H1 (cell line): ENCODE measurements at regions not wholly inside any gene's neighbourhood (a gene's known extent, or its start where the extent isn't known, plus 50 kb on each side); places are given as distances from the start of the nearest gene placed in this dataset.

Source experiments
- CTCF ChIA-PET: fragments of 300-600 bp; sonication (Branson Sonifier 250); formaldehyde crosslinking; loops from one replicate; lab custom pipeline; 2021; ENCODE audit not compliant: partially characterized antibody; lab: Charles Lee
- POLR2A ChIA-PET: fragments of 300-600 bp; sonication (Branson Sonifier 250); formaldehyde crosslinking; loops from one replicate; lab custom pipeline; 2021; ENCODE audit warnings: inconsistent platforms; ENCODE audit not compliant: partially characterized antibody; lab: Charles Lee
- DNase-seq, 2 experiments: peaks; one replicate each; pipeline versions ENCODE4 v3.0.0 to v3.0.0-alpha.2; 2010 to 2022; ENCODE audit warnings: low spot score in 2 of 2, low read depth in 1 of 2, mixed read lengths in 1 of 2
- FAIRE-seq: peaks from 2 replicates; lab custom pipeline; 2011; peaks lifted over from hg19 to GRCh38; lab: Jason Lieb, UNC
- H2AFZ ChIP-seq: 2 replicates; pipeline ENCODE4 v1.8.1; 2012; ENCODE audit warnings: low read length, inconsistent platforms
- H2AK5ac ChIP-seq: 2 replicates; pipeline ENCODE4 v1.6.1; 2013; ENCODE audit warnings: low read depth, low read length
- H2BK120ac ChIP-seq: replicated peaks from 2 replicates; pipeline ENCODE3; 2013; ENCODE audit warnings: low read depth, low read length, inconsistent platforms
- H2BK12ac ChIP-seq: 2 replicates; pipeline ENCODE4 v1.6.1; 2013; ENCODE audit warnings: low read depth, low read length
- H2BK15ac ChIP-seq: 2 replicates; pipeline ENCODE4 v1.6.1; 2013; ENCODE audit warnings: low read length
- H2BK20ac ChIP-seq: 2 replicates; pipeline ENCODE4 v1.6.1; 2013; ENCODE audit warnings: low read length
- H2BK5ac ChIP-seq: 2 replicates; pipeline ENCODE4 v1.6.1; 2013; ENCODE audit warnings: low read depth, low read length
- H3K14ac ChIP-seq: 2 replicates; pipeline ENCODE4 v1.6.1; 2013; ENCODE audit warnings: inconsistent platforms; ENCODE audit not compliant: insufficient read length
- H3K18ac ChIP-seq: 2 replicates; pipeline ENCODE4 v1.6.1; 2013; ENCODE audit warnings: low read length; ENCODE audit errors: extremely low read depth
- H3K23ac ChIP-seq: 2 replicates; pipeline ENCODE4 v1.6.1; 2013; ENCODE audit warnings: inconsistent platforms; ENCODE audit not compliant: insufficient read length
- H3K23me2 ChIP-seq: 2 replicates; pipeline ENCODE4 v1.6.1; 2013; ENCODE audit warnings: low read depth, low read length
- H3K27ac ChIP-seq: 2 replicates; pipeline ENCODE4 v1.6.1; 2011; ENCODE audit warnings: low read depth, low read length, inconsistent platforms
- H3K27me3 ChIP-seq, 4 experiments: replicated peaks in 1 of 4; 1 replicate in 1 of 4; 2 replicates in 3 of 4; pipeline versions ENCODE4 v1.6.1 to v1.8.1; 2011 to 2013; ENCODE audit warnings: low read length in 3 of 4, mild to moderate bottlenecking in 3 of 4, inconsistent platforms in 2 of 4, mixed read lengths in 2 of 4, moderate library complexity in 1 of 4; ENCODE audit not compliant: control insufficient read depth in 3 of 4, insufficient read depth in 3 of 4; ENCODE audit errors: extremely low read depth in 1 of 4
- H3K36me3 ChIP-seq, 4 experiments: 2 replicates each; pipeline versions ENCODE4 v1.6.1 to v1.8.1; 2011 to 2013; ENCODE audit warnings: mild to moderate bottlenecking in 4 of 4, low read length in 3 of 4, moderate library complexity in 2 of 4, control low read depth in 1 of 4, inconsistent platforms in 1 of 4; ENCODE audit not compliant: insufficient read depth in 4 of 4, control insufficient read depth in 2 of 4
- H3K4ac ChIP-seq: replicated peaks from 2 replicates; pipeline ENCODE3; 2013; ENCODE audit warnings: low read length, low read depth, mixed read lengths, inconsistent platforms; ENCODE audit not compliant: insufficient read length
- H3K4me1 ChIP-seq, 4 experiments: replicated peaks in 1 of 4; 1 replicate in 1 of 4; 2 replicates in 3 of 4; pipeline versions ENCODE4 v1.6.1 to v1.8.1; 2011 to 2013; ENCODE audit warnings: low read length in 3 of 4, inconsistent platforms in 2 of 4, mixed read lengths in 1 of 4; ENCODE audit not compliant: insufficient read depth in 4 of 4, control insufficient read depth in 3 of 4
- H3K4me2 ChIP-seq, 2 experiments: 2 replicates each; pipeline versions ENCODE4 v1.6.1 to v1.8.1; 2011 to 2013; ENCODE audit warnings: low read depth in 2 of 2, low read length in 2 of 2, control low read depth in 1 of 2, inconsistent platforms in 1 of 2, mild to moderate bottlenecking in 1 of 2; ENCODE audit not compliant: insufficient read depth in 1 of 2
- H3K4me3 ChIP-seq, 4 experiments: fragments of 200-600, 300-600 bp in 1 of 4; sonication (generic), shearing (Covaris generic), sonication (Bioruptor Twin) in 1 of 4; 2 replicates each; pipeline versions ENCODE4 v1.5.1 to v1.8.1; 2011 to 2016; ENCODE audit warnings: low read length in 4 of 4, low read depth in 3 of 4, control low read depth in 2 of 4, inconsistent platforms in 2 of 4, mild to moderate bottlenecking in 2 of 4, mixed read lengths in 1 of 4, moderate library complexity in 1 of 4; ENCODE audit not compliant: insufficient read depth in 2 of 4; ENCODE audit errors: extremely low read depth in 1 of 4
- H3K56ac ChIP-seq: replicated peaks from 2 replicates; pipeline ENCODE3; 2013; ENCODE audit warnings: low read depth, mild to moderate bottlenecking, mixed read lengths, low read length, inconsistent platforms; ENCODE audit not compliant: insufficient read length
- H3K79me1 ChIP-seq: 2 replicates; pipeline ENCODE4 v1.6.1; 2013; ENCODE audit warnings: low read depth, low read length, control low read depth
- H3K79me2 ChIP-seq, 2 experiments: 2 replicates each; pipeline versions ENCODE4 v1.6.1 to v1.8.1; 2012 to 2013; ENCODE audit warnings: low read length in 2 of 2, mild to moderate bottlenecking in 2 of 2, inconsistent platforms in 1 of 2; ENCODE audit not compliant: insufficient read depth in 2 of 2, control insufficient read depth in 1 of 2
- H3K9ac ChIP-seq, 4 experiments: replicated peaks in 1 of 4; 1 replicate in 1 of 4; 2 replicates in 3 of 4; pipeline versions ENCODE4 v1.6.1 to v1.8.1; 2011 to 2013; ENCODE audit warnings: low read depth in 3 of 4, low read length in 3 of 4, control low read depth in 2 of 4, mild to moderate bottlenecking in 2 of 4, moderate library complexity in 2 of 4, inconsistent platforms in 1 of 4; ENCODE audit errors: extremely low read depth in 1 of 4
- H3K9me3 ChIP-seq, 2 experiments: 2 replicates each; pipeline versions ENCODE4 v1.6.1 to v1.8.1; 2012 to 2013; ENCODE audit warnings: mild to moderate bottlenecking in 2 of 2, moderate library complexity in 2 of 2, control low read depth in 1 of 2, inconsistent platforms in 1 of 2, low read depth in 1 of 2, low read length in 1 of 2, mixed read lengths in 1 of 2; ENCODE audit not compliant: insufficient read depth in 2 of 2
- H4K20me1 ChIP-seq, 2 experiments: replicated peaks in 1 of 2; 2 replicates each; pipeline versions ENCODE3 to v1.8.1; 2011 to 2013; ENCODE audit warnings: inconsistent platforms in 2 of 2, low read length in 2 of 2, mild to moderate bottlenecking in 1 of 2; ENCODE audit not compliant: insufficient read depth in 2 of 2, control insufficient read depth in 1 of 2
- H4K5ac ChIP-seq: 2 replicates; pipeline ENCODE4 v1.6.1; 2013; ENCODE audit warnings: low read length, low read depth, mixed read lengths, inconsistent platforms; ENCODE audit not compliant: insufficient read length
- H4K8ac ChIP-seq: 2 replicates; pipeline ENCODE4 v1.8.0; 2013; ENCODE audit warnings: mild to moderate bottlenecking, moderate library complexity, low read length, inconsistent platforms; ENCODE audit not compliant: insufficient read depth; ENCODE audit errors: extremely low read depth
- H4K91ac ChIP-seq: replicated peaks from 2 replicates; pipeline ENCODE3; 2013; ENCODE audit warnings: low read length, mixed read lengths, inconsistent platforms; ENCODE audit not compliant: insufficient read length
- BACH1 ChIP-seq: IDR thresholded peaks from 2 replicates; pipeline ENCODE4 v1.6.1; 2012; ENCODE audit warnings: low read length, improper control_type of control experiment
- FOSL1 ChIP-seq: IDR thresholded peaks from 2 replicates; pipeline ENCODE4 v1.6.1; 2011; ENCODE audit warnings: mild to moderate bottlenecking, low read depth, low read length, moderate library complexity; ENCODE audit not compliant: insufficient read depth
- GABPA ChIP-seq: IDR thresholded peaks from 2 replicates; pipeline ENCODE4 v1.6.1; 2011; ENCODE audit warnings: mild to moderate bottlenecking, low read length, moderate library complexity, borderline replicate concordance; ENCODE audit not compliant: insufficient read depth
- NRF1 ChIP-seq: IDR thresholded peaks from 2 replicates; pipeline ENCODE4 v1.6.1; 2011; ENCODE audit warnings: mild to moderate bottlenecking, low read depth, low read length, improper control_type of control experiment
- RNF2 ChIP-seq: fragments of 200-900, 300-1000 bp; sonication (generic); IDR thresholded peaks from 2 replicates; pipeline ENCODE4 v1.7.1; 2016; ENCODE audit warnings: borderline replicate concordance, low read depth, mild to moderate bottlenecking, antibody characterized with exemption, low read length; ENCODE audit not compliant: poor library complexity, severe bottlenecking; ENCODE audit errors: missing control alignments
- SIRT6 ChIP-seq: IDR thresholded peaks from one replicate; pipeline ENCODE4 v1.7.1; 2012; ENCODE audit warnings: low read length, inconsistent platforms
- SIX5 ChIP-seq: IDR thresholded peaks from 2 replicates; pipeline ENCODE4 v1.6.1; 2011; ENCODE audit warnings: mild to moderate bottlenecking, low read depth, low read length
- SRF ChIP-seq: IDR thresholded peaks from 2 replicates; pipeline ENCODE4 v1.6.1; 2011; ENCODE audit warnings: mild to moderate bottlenecking, low read depth, low read length, moderate library complexity
- TEAD4 ChIP-seq: IDR thresholded peaks from 2 replicates; pipeline ENCODE4 v1.6.1; 2012; ENCODE audit warnings: low read depth, low read length, inconsistent platforms, mixed read lengths
- WGBS, 2 experiments: shearing (Covaris generic) in 1 of 2; methylation state at CpG; one replicate each; pipeline versions ENCODE4 v1.1.6 to v1.1.7; 2013 to 2015; ENCODE audit warnings: low lambda C conversion rate in 2 of 2, mixed read lengths in 2 of 2, inconsistent platforms in 1 of 2, low coverage in 1 of 2, missing lambda C conversion rate in 1 of 2; ENCODE audit not compliant: insufficient replicate concordance in 2 of 2, insufficient coverage in 1 of 2, insufficient read length in 1 of 2; ENCODE audit errors: extremely low coverage in 1 of 2, missing lambda C conversion rate in 1 of 2; 5-methylcytosine and 5-hydroxymethylcytosine counted together

DNA sequence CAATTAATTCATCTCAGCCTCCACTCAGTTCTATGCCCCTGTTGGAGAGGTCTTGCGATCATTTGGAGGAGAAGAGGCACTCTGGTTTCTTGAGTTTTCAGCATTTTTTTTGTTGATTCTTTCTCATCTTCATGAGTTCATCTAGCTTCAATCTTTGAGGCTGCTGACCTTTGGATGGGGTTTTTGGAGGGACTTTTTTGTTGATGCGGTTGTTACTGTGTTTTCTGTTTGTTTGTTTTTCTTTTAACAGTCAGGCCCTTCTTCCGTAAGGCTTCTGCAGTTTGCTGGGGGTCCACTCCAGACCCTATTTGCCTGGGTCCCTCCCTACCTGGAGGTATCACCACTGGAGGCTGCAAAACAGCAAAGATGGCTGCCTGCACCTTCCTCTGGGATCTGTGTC, 149.9 kb upstream of the RBBP8 start:
- Histone ChIP-seq H2AFZ (peak overlapping the region; percentile 78; the same call in 1 of the 2 replicates), H2BK20ac (no peak overlapping the region), H2BK15ac (no peak overlapping the region), H3K9me3 (no peaks in the 10 kb centered on the region), H3K4ac (no peak overlapping the region), H3K14ac (no peak overlapping the region), H3K4me2 (no peak overlapping the region), H3K79me1 (no peaks in the 10 kb centered on the region), H3K23me2 (no peaks in the 10 kb centered on the region), H3K36me3 (no peaks in the 10 kb centered on the region), H4K91ac (no peak overlapping the region), H3K79me2 (no peaks in the 10 kb centered on the region), H3K4me3 (no peak overlapping the region), H3K9ac (no peak overlapping the region), H3K27me3 (no peaks in the 10 kb centered on the region), H2BK120ac (no peak overlapping the region), H4K20me1 (no peaks in the 10 kb centered on the region), H3K56ac (no peak overlapping the region), H2BK12ac (no peak overlapping the region)
- CTCF ChIA-PET, result no interaction called here
- DNase-seq, result no peak
- no peak for FAIRE-seq
- POLR2A ChIA-PET, result no interaction called here
- TF ChIP-seq TEAD4, result no peak
- TF ChIP-seq SIX5, result no peak
- TF ChIP-seq RNF2, result no peak
- TF ChIP-seq SRF, result no peak
- no peak for TF ChIP-seq NRF1
- no peak for TF ChIP-seq BACH1
- TF ChIP-seq GABPA, result no peak
- TF ChIP-seq FOSL1, result no peak
- no peak for TF ChIP-seq SIRT6
- TF ChIP-seq, all 59 proteins: peak for 0
- Histone ChIP-seq H3K27ac (no peak overlapping the region), H2AK5ac (no peak overlapping the region), H3K23ac (no peak overlapping the region), H4K5ac (no peak overlapping the region), H2BK5ac (no peak overlapping the region), H3K18ac (no peak overlapping the region; the same call in 1 of the 2 replicates), H3K4me1 (no peaks in the 10 kb centered on the region), H4K8ac (peak overlapping the region; percentile 31; the same call in 1 of the 2 replicates)
- WGBS, 2 experiments, result 90% methylated on average over 3 of the region's 3 CpGs; no CpG with 5 or more reads in 1 of the 2 experiments
